SK-N-SH (cell line): ENCODE measurements at regions not wholly inside any gene's neighbourhood (a gene's known extent, or its start where the extent isn't known, plus 50 kb on each side); places are given as distances from the start of the nearest gene placed in this dataset.

ENCODE experiments used
- CTCF ChIA-PET: fragments of 300-600, 350-600 bp; formaldehyde crosslinking; extraction: SDS; loops from one replicate; lab custom pipeline; 2021; lab: Yijun Ruan, JAX
- POLR2A ChIA-PET: fragments of 350-600 bp; sonication (Branson Sonifier 250); formaldehyde crosslinking; extraction: SDS; loops from one replicate; lab custom pipeline; 2020; ENCODE audit warnings: antibody characterized with exemption, inconsistent platforms; lab: Yijun Ruan, JAX
- DNase-seq: peaks from one replicate; pipeline ENCODE4 v3.0.0; 2012
- H2AFZ ChIP-seq: fragments of 200-600 bp; sonication (generic); 2 replicates; pipeline ENCODE4 v1.8.1; 2016; ENCODE audit warnings: antibody characterized with exemption, mild to moderate bottlenecking, low read depth
- H3F3A ChIP-seq: fragments of 200-600 bp; sonication (generic); replicated peaks from 2 replicates; pipeline ENCODE3; 2016; ENCODE audit warnings: antibody characterized with exemption, mild to moderate bottlenecking; ENCODE audit not compliant: insufficient read depth
- H3K27ac ChIP-seq, 2 experiments: fragments of 200-500 bp in 1 of 2; fragments of 200-600 bp in 1 of 2; sonication (Bioruptor generic) in 1 of 2; sonication (generic), shearing (Covaris generic) in 1 of 2; 2 replicates each; pipeline versions ENCODE4 v1.5.1 to v1.6.1; 2014 to 2016; ENCODE audit warnings: low read depth in 2 of 2, inconsistent platforms in 1 of 2, low read length in 1 of 2, mild to moderate bottlenecking in 1 of 2, mixed read lengths in 1 of 2
- H3K27me3 ChIP-seq: fragments of 200-600 bp; sonication (generic), shearing (Covaris generic); 2 replicates; pipeline ENCODE4 v1.6.1; 2016; ENCODE audit warnings: mixed run types; ENCODE audit not compliant: insufficient read depth
- H3K36me3 ChIP-seq, 2 experiments: fragments of 200-500 bp in 1 of 2; fragments of 200-600 bp in 1 of 2; sonication (Bioruptor generic) in 1 of 2; sonication (generic) in 1 of 2; replicated peaks in 1 of 2; 2 replicates each; pipeline versions ENCODE3 to v1.5.1; 2014 to 2016; ENCODE audit warnings: low read length in 1 of 2, mild to moderate bottlenecking in 1 of 2; ENCODE audit not compliant: insufficient read depth in 2 of 2, control insufficient read depth in 1 of 2
- H3K4me1 ChIP-seq, 2 experiments: fragments of 200-500 bp in 1 of 2; fragments of 200-600 bp in 1 of 2; sonication (Bioruptor generic) in 1 of 2; sonication (generic), shearing (Covaris generic) in 1 of 2; 2 replicates each; pipeline versions ENCODE4 v1.5.1 to v1.6.1; 2014 to 2016; ENCODE audit warnings: low read depth in 1 of 2, low read length in 1 of 2, mixed run types in 1 of 2; ENCODE audit not compliant: insufficient read depth in 2 of 2, control insufficient read depth in 1 of 2
- H3K4me2 ChIP-seq: fragments of 200-600 bp; sonication (generic), shearing (Covaris generic); 2 replicates; pipeline ENCODE4 v1.6.1; 2017; ENCODE audit warnings: mixed run types
- H3K4me3 ChIP-seq, 2 experiments: fragments of 200-500 bp in 1 of 2; fragments of 200-600 bp in 1 of 2; sonication (Bioruptor generic) in 1 of 2; sonication (generic), shearing (Covaris generic) in 1 of 2; 2 replicates each; pipeline versions ENCODE4 v1.5.1 to v1.8.1; 2014 to 2016; ENCODE audit warnings: low read depth in 2 of 2, inconsistent platforms in 1 of 2, low read length in 1 of 2, mild to moderate bottlenecking in 1 of 2, mixed read lengths in 1 of 2, moderate library complexity in 1 of 2
- H3K79me2 ChIP-seq: fragments of 200-600 bp; sonication (generic); 2 replicates; pipeline ENCODE4 v1.8.1; 2017; ENCODE audit warnings: mild to moderate bottlenecking; ENCODE audit not compliant: insufficient read depth
- H3K9ac ChIP-seq: fragments of 200-600 bp; sonication (generic); 2 replicates; pipeline ENCODE4 v1.6.1; 2017; ENCODE audit warnings: mixed run types
- H3K9me2 ChIP-seq: fragments of 200-600 bp; sonication (generic); 2 replicates; pipeline ENCODE4 v1.6.1; 2017; ENCODE audit warnings: mixed run types
- H3K9me3 ChIP-seq: fragments of 200-600 bp; sonication (generic); 2 replicates; pipeline ENCODE4 v1.6.1; 2017; ENCODE audit warnings: mixed run types, mild to moderate bottlenecking, moderate library complexity
- H4K20me1 ChIP-seq: fragments of 200-600 bp; sonication (generic); 2 replicates; pipeline ENCODE4 v1.6.1; 2017; ENCODE audit warnings: mild to moderate bottlenecking, mixed run types; ENCODE audit not compliant: insufficient read depth
- CHD2 ChIP-seq: fragments of 150-350 bp; IDR thresholded peaks from 2 replicates; pipeline ENCODE4 v1.6.1; 2018; ENCODE audit warnings: low read length; ENCODE audit not compliant: partially characterized antibody
- EZH2phosphoT487 ChIP-seq: fragments of 200-600 bp; sonication (generic); IDR thresholded peaks from 2 replicates; pipeline ENCODE4 v1.6.1; 2017; ENCODE audit warnings: low read depth, mixed run types, mild to moderate bottlenecking, antibody characterized with exemption, moderate library complexity, borderline replicate concordance
- FOXJ3 ChIP-seq: sonication (generic); formaldehyde crosslinking; IDR thresholded peaks from 2 replicates; pipeline ENCODE4 v1.5.1; 2020; ENCODE audit warnings: mild to moderate bottlenecking, missing genetic modification reagents
- FOXM1 ChIP-seq: IDR thresholded peaks from 2 replicates; pipeline ENCODE4 v1.4.0; 2012; ENCODE audit warnings: low read depth, mild to moderate bottlenecking
- GABPA ChIP-seq: IDR thresholded peaks from 2 replicates; pipeline ENCODE4 v1.4.0; 2012; ENCODE audit warnings: low read depth, mild to moderate bottlenecking
- GATA2 ChIP-seq: sonication (generic); formaldehyde crosslinking; IDR thresholded peaks from 2 replicates; pipeline ENCODE4 v1.5.0; 2020; ENCODE audit warnings: mild to moderate bottlenecking, missing genetic modification reagents
- MEF2A ChIP-seq: IDR thresholded peaks from 2 replicates; pipeline ENCODE4 v1.4.0; 2012; ENCODE audit warnings: low read depth, borderline replicate concordance
- NFIC ChIP-seq: IDR thresholded peaks from 2 replicates; pipeline ENCODE4 v1.4.0; 2012; ENCODE audit warnings: borderline replicate concordance
- POLR2AphosphoS5 ChIP-seq: IDR thresholded peaks from 2 replicates; pipeline ENCODE4 v1.6.1; 2012; ENCODE audit warnings: low read depth, low read length
- RCOR1 ChIP-seq: fragments of 150-350 bp; IDR thresholded peaks from 2 replicates; pipeline ENCODE4 v1.6.1; 2017; ENCODE audit warnings: antibody characterized with exemption, low read length
- SIN3A ChIP-seq: IDR thresholded peaks from 2 replicates; pipeline ENCODE4 v1.6.1; 2012; ENCODE audit warnings: low read depth, mild to moderate bottlenecking, low read length, moderate library complexity, borderline replicate concordance
- TAF1 ChIP-seq: IDR thresholded peaks from 2 replicates; pipeline ENCODE4 v1.6.1; 2012; ENCODE audit warnings: low read depth, mild to moderate bottlenecking, low read length, moderate library complexity, borderline replicate concordance
- TEAD4 ChIP-seq: IDR thresholded peaks from 2 replicates; pipeline ENCODE4 v1.4.0; 2012; ENCODE audit warnings: mild to moderate bottlenecking, borderline replicate concordance; ENCODE audit not compliant: insufficient read depth
- YY1 ChIP-seq: IDR thresholded peaks from 2 replicates; pipeline ENCODE4 v1.4.0; 2012; ENCODE audit warnings: low read depth, mild to moderate bottlenecking
- WGBS: methylation state at CpG from one replicate; pipeline ENCODE4 v1.1.6; 2017; ENCODE audit warnings: low lambda C conversion rate; 5-methylcytosine and 5-hydroxymethylcytosine counted together
- TF ChIP-seq, protein P1 (sequence below): IDR thresholded peaks from 2 replicates; pipeline ENCODE4 v1.6.1; 2012; ENCODE audit warnings: mild to moderate bottlenecking, low read depth, low read length, moderate library complexity
- TF ChIP-seq, protein P2 (sequence below): fragments of 200-600 bp; sonication (generic); IDR thresholded peaks from 2 replicates; pipeline ENCODE4 v1.6.1; 2017; ENCODE audit warnings: antibody characterized with exemption, mild to moderate bottlenecking, moderate library complexity
- TF ChIP-seq, protein P3 (sequence below): IDR thresholded peaks from 2 replicates; pipeline ENCODE4; 2012
- TF ChIP-seq, protein P4 (sequence below): IDR thresholded peaks from 2 replicates; pipeline ENCODE4 v1.4.0; 2012; ENCODE audit warnings: low read depth, borderline replicate concordance
- TF ChIP-seq, protein P5 (sequence below): IDR thresholded peaks from 2 replicates; pipeline ENCODE4 v1.4.0; 2012; ENCODE audit warnings: low read depth

DNA sequence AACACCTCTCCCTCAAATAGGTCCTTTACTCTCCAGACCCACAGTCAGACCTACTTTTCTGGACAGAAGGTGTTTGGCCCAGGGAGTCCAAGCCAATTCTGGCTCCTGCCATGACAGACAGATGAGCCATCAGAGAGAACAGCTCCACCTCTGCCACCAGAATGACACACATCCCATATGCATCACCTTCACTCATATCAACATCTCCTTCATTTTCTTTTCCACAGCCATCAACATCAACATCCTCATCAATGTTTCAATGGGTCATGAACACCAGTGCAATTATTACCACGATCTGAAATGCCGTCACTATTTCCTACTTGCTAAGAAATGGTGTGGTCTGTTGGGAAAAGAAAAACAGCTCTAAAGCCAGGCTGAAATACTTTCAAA, 67.9 kb downstream of the CCDC71L start:
- Histone ChIP-seq H3K4me3 (no peak overlapping the region), H3F3A (peaks cover 3% of the 10 kb centered on the region), H3K36me3 (no peaks in the 10 kb centered on the region), H3K4me2 (no peak overlapping the region), H3K4me1 (no peaks in the 10 kb centered on the region; a peak in 1 of 4 replicates), H3K27me3 (no peaks in the 10 kb centered on the region), H3K9me3 (no peaks in the 10 kb centered on the region), H4K20me1 (no peaks in the 10 kb centered on the region), H3K9ac (no peak overlapping the region), H2AFZ (no peak overlapping the region), H3K79me2 (no peaks in the 10 kb centered on the region), H3K9me2 (no peaks in the 10 kb centered on the region), H3K27ac (no peak overlapping the region)
- POLR2A ChIA-PET: no interaction called here
- DNase-seq: no peak
- 90% methylated on average over 2 of the region's 2 CpGs for WGBS
- CTCF ChIA-PET: interaction anchor here (1.3 to 1.4 kb wide), 2 partner anchors 10 to 17 kb away, joined by 3 to 4 read pairs; no protein-coding TSS in a partner anchor
- TF ChIP-seq GATA2 (CRISPR knock-in tag): no peak
- no peak for TF ChIP-seq POLR2AphosphoS5
- TF ChIP-seq TAF1: no peak
- TF ChIP-seq, protein P1, sequence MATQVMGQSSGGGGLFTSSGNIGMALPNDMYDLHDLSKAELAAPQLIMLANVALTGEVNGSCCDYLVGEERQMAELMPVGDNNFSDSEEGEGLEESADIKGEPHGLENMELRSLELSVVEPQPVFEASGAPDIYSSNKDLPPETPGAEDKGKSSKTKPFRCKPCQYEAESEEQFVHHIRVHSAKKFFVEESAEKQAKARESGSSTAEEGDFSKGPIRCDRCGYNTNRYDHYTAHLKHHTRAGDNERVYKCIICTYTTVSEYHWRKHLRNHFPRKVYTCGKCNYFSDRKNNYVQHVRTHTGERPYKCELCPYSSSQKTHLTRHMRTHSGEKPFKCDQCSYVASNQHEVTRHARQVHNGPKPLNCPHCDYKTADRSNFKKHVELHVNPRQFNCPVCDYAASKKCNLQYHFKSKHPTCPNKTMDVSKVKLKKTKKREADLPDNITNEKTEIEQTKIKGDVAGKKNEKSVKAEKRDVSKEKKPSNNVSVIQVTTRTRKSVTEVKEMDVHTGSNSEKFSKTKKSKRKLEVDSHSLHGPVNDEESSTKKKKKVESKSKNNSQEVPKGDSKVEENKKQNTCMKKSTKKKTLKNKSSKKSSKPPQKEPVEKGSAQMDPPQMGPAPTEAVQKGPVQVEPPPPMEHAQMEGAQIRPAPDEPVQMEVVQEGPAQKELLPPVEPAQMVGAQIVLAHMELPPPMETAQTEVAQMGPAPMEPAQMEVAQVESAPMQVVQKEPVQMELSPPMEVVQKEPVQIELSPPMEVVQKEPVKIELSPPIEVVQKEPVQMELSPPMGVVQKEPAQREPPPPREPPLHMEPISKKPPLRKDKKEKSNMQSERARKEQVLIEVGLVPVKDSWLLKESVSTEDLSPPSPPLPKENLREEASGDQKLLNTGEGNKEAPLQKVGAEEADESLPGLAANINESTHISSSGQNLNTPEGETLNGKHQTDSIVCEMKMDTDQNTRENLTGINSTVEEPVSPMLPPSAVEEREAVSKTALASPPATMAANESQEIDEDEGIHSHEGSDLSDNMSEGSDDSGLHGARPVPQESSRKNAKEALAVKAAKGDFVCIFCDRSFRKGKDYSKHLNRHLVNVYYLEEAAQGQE: no peak
- TF ChIP-seq, protein P2, sequence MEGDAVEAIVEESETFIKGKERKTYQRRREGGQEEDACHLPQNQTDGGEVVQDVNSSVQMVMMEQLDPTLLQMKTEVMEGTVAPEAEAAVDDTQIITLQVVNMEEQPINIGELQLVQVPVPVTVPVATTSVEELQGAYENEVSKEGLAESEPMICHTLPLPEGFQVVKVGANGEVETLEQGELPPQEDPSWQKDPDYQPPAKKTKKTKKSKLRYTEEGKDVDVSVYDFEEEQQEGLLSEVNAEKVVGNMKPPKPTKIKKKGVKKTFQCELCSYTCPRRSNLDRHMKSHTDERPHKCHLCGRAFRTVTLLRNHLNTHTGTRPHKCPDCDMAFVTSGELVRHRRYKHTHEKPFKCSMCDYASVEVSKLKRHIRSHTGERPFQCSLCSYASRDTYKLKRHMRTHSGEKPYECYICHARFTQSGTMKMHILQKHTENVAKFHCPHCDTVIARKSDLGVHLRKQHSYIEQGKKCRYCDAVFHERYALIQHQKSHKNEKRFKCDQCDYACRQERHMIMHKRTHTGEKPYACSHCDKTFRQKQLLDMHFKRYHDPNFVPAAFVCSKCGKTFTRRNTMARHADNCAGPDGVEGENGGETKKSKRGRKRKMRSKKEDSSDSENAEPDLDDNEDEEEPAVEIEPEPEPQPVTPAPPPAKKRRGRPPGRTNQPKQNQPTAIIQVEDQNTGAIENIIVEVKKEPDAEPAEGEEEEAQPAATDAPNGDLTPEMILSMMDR: no peak
- no peak for TF ChIP-seq YY1
- TF ChIP-seq FOXJ3 (CRISPR knock-in tag): no peak
- no peak for TF ChIP-seq CHD2
- TF ChIP-seq TEAD4: no peak
- TF ChIP-seq NFIC: no peak
- TF ChIP-seq, protein P3, sequence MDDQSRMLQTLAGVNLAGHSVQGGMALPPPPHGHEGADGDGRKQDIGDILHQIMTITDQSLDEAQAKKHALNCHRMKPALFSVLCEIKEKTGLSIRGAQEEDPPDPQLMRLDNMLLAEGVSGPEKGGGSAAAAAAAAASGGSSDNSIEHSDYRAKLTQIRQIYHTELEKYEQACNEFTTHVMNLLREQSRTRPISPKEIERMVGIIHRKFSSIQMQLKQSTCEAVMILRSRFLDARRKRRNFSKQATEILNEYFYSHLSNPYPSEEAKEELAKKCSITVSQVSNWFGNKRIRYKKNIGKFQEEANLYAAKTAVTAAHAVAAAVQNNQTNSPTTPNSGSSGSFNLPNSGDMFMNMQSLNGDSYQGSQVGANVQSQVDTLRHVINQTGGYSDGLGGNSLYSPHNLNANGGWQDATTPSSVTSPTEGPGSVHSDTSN: no peak
- no peak for TF ChIP-seq EZH2phosphoT487
- TF ChIP-seq, protein P4, sequence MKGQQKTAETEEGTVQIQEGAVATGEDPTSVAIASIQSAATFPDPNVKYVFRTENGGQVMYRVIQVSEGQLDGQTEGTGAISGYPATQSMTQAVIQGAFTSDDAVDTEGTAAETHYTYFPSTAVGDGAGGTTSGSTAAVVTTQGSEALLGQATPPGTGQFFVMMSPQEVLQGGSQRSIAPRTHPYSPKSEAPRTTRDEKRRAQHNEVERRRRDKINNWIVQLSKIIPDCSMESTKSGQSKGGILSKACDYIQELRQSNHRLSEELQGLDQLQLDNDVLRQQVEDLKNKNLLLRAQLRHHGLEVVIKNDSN: no peak
- no peak for TF ChIP-seq SIN3A
- no peak for TF ChIP-seq MEF2A
- TF ChIP-seq RCOR1: no peak
- TF ChIP-seq GABPA: no peak
- TF ChIP-seq, protein P5, sequence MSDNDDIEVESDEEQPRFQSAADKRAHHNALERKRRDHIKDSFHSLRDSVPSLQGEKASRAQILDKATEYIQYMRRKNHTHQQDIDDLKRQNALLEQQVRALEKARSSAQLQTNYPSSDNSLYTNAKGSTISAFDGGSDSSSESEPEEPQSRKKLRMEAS: no peak
- no peak for TF ChIP-seq FOXM1
